ENCODE measurements at regions not wholly inside any gene's neighbourhood (a gene's known extent, or its start where the extent isn't known, plus 50 kb on each side); places are given as distances from the start of the nearest gene placed in this dataset.

DNA sequence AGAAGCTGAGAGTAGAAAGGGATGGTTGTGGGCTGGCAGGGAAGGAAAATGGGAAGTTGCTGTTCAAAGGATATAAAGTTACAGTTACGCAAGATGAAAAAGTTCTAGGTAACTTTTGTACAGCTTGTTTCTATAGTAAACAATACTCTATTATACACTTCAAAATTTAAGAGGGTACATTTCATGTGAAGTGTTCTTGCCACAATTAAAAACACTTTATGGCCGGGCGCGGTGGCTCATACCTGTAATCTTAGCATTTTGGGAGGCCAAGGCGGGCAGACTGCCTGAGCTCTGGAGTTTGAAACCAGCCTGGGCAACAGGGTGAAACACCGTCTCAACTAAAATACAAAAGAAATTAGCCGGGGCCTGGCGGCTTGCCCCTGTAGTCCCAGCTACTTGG lies 623.6 kb downstream of the STIM2 start:
- no peak for DNase-seq

DNA sequence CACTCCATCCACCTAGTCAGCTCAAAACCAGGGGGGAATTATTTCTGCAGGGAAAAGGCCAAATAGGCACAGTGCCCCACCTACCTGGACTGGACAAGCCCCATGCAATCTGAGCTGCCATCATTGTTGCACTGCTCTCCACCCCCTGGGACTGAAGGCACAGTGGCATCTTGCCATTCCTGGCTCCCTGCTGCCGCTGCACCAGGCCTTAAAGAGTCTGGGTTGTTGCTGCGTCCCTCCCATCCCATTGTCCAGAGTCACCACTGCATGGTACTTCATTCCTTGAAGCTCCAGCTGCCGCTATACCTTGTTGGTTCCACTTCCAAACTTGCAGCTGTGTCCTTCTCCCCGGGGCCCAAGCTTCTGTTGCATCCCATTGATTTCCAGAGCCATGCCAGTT lies 629.7 kb downstream of the STIM2 start:
- DNase-seq, result no peak

DNA sequence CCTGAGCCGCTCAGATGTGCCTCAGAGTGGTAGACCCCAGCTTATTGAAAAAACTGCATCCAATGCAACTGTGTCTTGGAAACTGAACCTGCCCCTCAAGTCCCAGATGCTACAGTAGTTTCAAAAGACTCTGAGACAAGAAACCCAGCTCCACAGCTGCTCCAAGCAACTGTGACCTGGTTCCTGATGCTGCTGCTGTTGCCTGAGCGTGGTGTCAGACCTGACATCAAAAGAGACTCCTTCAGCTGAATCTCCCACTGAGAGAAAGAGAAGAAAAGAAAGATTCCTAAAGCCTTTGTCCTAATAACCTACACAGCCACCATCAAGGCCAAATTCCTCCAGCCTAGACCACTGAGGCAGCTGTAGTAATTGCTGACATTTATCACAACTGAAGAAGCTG lies 630.1 kb downstream of the STIM2 start:
- no peak for DNase-seq

DNA sequence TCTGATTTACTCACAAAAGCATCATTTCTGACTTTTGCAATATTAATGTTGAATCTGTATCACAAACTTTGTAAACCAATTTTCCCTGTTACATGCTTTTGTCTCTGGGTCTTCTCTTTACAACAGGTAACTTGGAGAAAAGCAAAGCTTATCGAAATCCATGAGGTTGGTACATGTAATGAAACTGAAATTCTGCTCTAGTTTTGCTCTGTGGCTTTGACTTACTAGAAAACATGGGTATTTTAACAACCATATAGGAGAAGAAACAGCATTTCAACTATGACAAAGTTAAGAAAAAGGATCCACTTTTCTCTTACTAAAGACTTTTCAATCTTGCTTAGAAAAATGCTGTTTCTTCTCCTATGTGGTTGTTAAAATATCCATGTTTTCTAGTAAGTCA lies 645.8 kb downstream of the STIM2 start:
- DNase-seq, result no peak

DNA sequence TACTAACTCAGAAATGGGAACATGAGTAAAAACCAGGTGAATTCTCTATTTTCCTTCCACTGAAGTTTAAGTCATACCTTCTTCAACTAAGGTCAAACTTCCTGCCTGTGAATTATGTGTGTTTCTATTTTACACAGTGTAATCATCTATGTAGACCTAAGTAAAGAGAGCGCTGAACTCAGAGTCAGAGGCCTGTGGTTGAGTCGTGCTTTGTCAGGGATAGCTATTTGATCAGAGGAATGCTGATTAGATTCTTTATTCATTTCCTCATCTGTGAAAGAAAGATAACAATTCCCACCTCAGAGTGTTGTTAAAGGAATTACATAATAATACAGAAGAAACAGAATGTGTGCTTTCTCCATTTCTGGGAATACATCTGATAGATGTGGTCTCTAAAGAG lies 654.1 kb downstream of the STIM2 start:
- no peak for DNase-seq

DNA sequence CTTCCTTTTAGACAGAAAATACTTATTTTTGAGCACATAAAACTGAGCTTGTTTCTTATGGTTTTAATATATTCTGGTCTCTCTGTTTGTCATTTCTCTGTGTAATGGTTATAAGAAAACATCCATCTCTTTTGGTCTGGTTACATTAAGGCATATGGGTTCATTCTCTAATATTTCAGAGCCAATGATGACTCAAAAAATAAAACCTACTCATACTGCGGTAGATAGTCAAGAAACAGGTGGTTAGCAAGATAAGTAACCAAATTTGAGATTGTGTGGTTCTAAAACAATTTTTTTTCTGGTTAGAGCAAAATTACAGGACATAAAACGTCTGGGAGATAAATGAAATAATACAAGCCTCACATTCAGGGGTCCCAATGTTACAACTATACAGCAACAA lies 654.5 kb downstream of the STIM2 start:
- no peak for DNase-seq

DNA sequence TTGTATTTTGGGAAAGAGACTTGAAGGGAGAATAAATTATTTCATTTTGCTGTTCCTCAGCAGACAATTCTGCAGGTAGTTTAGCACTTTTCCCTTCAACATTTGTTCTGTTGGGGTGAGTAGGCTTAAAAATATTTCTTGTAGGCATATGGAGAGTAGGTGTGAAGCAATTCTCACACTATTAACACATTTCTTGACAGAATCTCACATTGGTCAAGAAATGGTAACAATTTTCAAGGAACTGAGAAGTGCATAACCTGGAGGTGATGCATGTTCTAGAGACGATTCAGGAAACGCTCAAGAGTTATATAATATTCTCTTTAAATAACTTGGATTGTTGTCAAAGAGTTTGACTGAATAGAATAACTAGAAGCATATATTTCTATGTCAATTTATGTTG lies 658.2 kb downstream of the STIM2 start:
- no peak for DNase-seq

DNA sequence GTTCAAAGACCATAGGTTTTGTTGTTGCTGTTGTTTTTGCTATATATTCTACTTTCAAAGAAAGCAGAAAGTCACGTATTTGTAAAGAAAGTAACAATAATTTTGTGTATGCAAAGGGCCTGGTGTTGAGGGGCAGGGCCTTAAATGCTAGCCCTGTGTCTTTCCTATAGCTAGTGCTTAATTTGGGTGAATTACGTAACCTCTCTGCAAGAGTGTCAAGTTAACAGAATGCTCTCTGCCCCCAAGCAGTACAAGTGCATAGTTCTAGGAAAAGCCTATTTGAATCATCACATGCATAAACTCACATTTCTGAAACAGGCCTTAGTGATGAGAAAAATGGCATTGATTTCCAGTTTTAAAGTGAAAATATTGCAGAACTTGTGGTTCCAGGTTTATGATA lies 663.6 kb downstream of the STIM2 start:
- DNase-seq, result no peak

DNA sequence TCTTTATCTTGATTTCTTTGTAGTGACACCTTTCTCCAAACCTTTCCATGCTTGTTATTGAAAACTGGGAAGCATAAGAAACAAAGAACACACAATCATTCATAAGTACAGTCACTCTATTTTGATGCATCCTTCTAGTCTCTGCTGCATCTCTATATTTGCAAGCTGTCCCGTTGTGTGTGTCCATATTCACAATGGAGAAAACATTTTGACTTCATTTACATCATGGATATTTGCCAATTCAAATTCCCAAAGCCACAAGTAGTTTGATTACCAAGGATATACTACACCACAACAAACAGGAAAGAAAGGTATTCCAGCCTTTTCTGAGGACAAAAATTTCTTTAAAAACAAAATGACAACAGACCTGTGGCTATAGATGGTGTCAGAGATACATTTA lies 673.8 kb downstream of the STIM2 start:
- no peak for DNase-seq

DNA sequence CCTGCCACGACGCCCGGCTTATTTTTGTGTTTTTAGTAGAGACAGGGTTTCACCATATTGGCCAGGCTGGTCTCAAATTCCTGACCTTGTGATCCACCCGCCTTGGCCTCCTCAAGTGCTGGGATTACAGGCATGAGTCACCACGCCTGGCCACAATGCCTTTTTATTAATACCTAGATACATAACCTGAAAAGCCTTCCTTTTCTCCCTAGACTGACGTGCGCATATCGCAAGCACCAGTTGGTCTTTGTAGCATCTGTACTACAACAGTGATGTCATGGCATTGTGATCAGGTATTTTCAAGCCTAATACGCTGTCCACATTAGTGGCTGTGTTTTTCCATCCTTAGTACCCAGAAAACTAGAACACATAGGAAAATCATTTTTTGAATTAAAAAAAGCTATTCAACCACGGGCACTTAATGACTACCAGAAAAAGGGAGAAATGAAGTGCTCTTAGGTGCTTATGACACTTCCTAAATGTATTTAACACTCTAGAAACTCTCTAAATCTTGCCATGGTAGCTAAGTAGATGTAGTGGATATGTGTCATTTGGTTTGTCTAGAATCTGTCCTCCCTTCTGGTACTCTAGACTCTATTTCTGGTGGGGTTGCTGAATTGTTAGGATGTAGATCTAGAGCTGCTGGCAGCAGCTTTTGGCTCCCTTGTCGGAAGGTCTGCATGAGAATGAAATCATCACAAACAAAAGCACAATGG lies 707.8 kb downstream of the STIM2 start:
- no peak for DNase-seq

DNA sequence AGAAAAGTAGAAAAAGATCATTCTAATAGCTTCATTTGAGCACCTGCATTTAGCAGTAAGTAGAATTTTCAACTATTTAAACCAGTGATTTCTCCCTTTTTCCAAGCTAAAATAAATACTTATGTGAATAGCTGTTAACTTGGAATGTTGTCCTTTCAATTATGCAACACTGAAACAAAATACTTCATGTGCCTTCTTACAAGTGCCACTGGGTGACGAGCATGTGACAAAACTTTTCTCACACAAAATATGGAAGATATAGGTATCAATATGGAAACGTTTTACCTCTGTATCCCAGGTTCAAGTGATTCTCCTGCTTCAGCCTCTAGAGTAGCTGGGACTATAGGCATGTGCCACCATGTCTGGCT lies 708.3 kb downstream of the STIM2 start:
- no peak for DNase-seq

DNA sequence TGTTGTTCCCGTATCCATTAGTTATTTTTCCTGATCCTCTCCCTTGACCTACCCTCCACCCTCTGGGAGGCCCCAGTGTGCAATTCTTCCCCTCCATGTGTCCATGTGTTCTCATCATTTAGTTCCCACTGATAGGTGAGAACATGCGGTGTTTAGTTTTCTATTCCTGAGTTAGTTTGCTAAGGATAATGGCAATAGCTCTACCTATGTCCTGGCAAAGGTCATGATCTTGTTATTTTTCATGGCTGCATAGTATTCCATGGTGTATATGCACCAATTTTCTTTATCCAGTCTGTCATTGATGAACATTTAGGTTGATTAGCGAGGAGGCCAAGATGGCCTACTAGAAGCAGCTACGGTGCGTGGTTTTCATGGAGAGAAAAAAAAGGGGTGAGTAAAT lies 714.1 kb downstream of the STIM2 start:
- DNase-seq, result no peak

DNA sequence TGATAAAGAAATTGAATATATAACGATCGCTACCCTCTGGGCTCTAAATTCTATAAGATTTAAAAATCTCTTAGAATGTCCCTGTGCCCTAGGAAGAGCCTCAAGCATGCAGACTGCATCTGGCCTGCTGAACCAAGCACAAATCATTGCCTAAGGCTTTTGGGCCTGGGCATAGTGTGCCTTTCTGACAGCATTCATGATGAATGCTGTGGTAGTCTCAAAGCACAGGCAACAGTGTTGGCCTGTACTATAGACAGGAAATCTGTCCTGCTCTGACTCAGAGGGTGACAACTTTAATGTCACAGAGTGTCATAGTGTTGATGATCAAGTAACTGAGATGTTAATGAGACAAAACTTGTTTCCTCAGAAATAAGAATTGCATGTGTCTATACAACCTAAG lies 717.3 kb downstream of the STIM2 start:
- DNase-seq, result no peak

DNA sequence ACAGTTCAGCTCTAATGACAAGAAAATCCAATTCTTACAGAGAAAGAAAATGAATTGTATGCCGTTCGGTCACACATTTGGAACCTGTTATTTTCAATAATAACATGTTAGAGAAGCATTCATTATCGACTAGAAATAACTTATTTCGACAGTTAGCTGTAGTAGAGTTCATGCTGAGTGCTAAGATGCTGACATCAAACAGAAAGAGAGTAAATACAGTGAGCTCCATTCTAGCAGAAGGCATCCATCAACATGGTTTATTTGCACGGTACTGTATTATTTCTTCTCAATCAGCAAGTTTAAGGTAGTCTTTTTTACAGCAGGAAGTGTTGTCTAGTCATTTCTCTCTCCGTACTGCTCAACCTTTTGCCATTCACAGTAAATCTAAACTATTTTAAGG lies 732.1 kb downstream of the STIM2 start:
- DNase-seq, result no peak

DNA sequence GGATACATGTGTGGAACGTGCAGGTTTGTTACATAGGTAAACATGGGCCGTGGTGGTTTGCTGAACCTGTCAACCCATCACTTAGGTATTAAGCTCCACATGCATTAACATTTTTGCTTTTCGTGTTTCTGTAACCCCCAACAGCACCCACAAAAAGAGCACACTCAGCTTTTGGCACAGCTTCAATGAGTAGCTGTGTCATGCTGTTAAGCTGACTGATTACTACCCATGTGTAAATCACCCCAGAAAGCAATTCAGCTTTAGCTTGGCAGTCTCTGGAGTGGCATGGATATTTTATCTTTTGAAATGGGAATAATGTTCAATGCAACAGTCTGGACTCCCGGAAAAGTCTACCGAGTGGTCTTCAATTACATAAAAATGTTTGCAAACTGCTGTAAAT lies 734.3 kb downstream of the STIM2 start:
- DNase-seq, result no peak

DNA sequence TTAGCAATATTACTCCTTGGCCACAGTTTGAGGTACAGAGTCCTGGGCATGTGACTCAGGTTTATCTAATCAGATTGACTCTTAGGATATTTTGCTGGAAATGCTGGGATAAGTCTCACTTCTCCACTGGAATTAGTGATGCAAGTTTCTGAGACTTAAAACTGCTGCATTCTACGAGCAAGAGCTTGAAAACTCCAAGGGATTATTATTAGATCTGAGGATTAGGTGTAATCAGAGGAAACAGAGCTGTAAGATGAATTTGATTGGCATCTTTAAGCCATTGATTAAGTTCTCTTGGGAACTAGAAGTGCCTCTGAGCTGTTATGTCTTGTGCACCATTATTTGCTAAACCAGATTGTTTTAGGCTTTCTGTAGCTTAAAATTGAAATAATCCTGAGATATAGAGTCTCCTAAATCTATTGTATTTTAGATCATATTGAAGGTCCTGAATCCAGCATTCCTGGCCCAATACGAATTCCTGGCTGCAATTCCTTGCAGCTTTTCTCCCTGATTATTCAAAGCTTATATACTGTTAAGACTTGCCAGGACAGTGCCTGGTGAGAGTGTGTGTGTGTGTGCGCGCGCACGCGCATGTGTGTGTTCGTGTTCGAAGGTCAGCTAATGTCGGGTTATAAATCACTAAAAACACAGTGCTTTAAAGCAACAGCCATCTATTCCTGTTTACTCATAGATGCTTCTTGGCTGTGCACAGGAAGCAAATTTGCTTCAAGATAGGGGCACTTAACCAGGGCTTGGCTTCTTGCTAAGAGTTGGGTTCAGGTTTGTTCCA lies 735.1 kb downstream of the STIM2 start:
- DNase-seq, result no peak

DNA sequence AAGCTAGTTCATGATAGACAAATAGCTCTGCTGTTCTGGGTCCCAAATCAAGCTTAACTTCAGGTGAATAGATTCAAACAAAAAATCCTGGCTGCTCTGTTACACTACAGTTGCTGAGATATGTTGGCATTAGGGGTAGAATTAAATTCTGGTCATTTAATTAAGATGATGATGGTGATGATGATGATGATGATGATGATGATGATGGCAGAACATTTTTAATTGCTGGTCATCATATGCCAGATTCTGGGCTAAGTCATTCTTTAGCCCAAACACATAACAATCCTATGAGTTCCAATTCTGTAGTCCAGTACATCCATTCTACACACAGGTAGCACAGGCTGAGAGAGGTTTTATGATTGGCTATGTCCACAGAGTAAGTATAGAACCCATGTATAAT lies 741.5 kb downstream of the STIM2 start:
- no peak for DNase-seq

DNA sequence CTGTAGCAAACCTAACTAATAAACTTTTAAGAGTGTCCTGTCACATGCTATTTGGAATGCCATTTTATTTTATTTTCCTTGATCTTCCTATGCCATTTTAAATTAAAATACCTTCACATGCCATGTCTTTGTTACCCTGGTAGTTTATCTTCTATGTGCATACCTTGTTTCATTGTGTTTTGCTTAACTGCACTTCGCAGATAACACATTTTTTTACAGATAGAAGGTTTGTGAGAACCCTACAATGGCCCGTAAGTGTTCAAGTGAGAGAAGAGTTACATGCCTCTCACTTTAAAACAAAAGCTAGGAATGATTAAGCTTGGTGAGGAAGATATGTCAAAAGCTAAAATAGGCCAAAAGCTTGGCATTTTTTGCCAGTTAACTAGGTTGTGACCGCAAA lies 744.1 kb downstream of the STIM2 start:
- no peak for DNase-seq

DNA sequence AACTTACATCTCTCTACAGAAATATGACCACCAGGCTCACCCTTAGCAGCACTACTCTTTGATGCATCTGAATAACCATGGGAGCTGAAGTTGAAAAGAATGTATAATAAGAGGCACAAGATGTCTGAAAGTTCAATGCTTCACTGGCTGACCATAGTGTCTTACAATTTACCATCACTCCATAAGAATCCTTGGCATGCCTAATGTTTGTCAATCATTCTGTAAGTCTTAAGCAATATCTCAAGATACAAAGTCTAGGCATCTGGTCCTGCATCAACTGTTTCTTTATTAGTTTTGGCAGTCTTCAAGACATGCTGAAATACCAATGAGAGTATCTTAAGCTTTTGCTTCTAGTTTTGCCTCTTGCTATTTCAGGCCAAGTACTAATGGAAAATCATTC lies 755.5 kb downstream of the STIM2 start:
- DNase-seq, result no peak

DNA sequence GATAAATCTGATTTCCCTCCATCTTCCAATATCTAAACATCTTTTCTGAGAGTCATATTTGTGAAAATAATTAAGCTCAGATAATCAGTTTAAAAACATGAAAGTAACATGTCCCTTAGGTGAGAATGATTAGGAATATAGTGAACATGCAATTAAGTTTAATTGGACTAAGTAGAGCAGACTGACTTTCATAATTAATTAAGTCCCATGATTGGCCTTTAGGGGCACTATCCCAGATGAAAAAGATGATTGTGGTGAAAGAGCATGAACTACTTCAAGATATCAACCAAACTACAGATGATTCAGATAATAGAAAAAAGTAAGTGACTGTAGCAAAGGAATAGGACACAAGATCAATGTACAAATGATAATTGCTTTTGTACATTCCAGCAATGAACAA lies 758.8 kb downstream of the STIM2 start:
- DNase-seq, result no peak

DNA sequence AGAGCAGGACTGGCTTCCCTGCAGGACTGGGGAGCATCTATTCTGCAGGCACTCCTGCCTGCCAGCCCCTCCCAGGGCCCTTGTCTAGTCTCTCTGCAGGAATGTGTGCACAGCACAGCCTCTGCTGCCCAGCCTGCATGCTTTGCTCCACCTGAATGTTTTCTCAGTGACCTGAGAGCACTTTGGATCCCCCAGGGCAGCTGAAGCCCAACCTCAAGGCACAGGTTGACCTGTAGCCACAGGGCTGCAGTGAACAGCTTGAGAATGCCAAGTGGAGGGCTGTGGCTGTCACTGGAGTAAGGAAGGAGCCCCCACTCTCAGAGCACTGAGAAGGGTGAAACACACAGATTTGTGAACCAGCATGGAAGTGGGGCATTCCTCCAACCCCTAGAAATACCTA lies 760.2 kb downstream of the STIM2 start:
- DNase-seq, result no peak

DNA sequence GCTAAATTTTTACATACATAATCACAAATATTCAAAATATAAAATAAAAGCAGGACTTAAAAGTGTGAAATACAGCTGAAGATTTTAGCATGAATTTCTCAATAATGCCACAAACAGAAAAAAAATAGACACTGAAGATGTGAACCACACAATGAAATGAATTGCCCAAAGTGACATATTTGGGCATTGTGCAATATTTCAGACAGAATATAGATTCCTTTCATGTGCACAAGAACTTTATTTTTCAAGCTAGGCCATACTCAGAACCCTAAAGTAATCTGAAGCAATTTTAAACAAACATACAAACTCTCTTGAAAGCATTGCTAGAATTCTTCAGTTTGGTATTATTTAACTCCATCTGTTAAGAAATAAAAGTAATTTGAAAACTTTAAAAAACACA lies 764.1 kb downstream of the STIM2 start:
- no peak for DNase-seq

DNA sequence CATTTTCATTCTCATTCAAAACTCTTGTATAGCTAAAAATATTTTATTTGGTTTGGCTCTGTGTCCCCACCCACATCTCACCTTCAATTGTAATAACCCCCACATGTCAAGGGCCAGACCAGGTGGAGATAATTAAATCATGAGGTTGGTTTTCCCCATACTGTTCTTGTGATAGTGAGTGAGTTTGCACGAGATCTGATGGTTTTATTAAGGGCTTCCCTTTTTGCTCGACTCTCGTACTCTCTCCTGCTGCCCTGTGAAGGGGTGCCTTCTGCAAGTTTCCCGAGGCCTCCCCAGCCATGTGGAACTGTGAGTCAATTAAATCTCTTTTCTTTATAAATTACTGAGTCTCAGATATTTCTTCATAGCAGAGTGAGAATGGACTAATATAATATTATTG lies 768.0 kb downstream of the STIM2 start:
- DNase-seq, result no peak

Measured in nucleus accumbens (tissue), 56 donors.